PC-3 (cell line): ENCODE measurements at regions not wholly inside any gene's neighbourhood (a gene's known extent, or its start where the extent isn't known, plus 50 kb on each side); places are given as distances from the start of the nearest gene placed in this dataset.

Source experiments
- CTCF ChIP-seq: fragments of 300-600 bp; sonication (generic); conservative IDR thresholded peaks from 2 replicates; pipeline ENCODE4 v1.5.1; 2017; ENCODE audit warnings: antibody characterized with exemption, low read depth, mild to moderate bottlenecking, low read length
- EZH2 ChIP-seq: fragments of 300-600 bp; sonication (generic); IDR thresholded peaks from one replicate; pipeline ENCODE4 v1.6.1; 2017; ENCODE audit warnings: antibody characterized with exemption, mild to moderate bottlenecking, low read length; ENCODE audit not compliant: unreplicated experiment

DNA sequence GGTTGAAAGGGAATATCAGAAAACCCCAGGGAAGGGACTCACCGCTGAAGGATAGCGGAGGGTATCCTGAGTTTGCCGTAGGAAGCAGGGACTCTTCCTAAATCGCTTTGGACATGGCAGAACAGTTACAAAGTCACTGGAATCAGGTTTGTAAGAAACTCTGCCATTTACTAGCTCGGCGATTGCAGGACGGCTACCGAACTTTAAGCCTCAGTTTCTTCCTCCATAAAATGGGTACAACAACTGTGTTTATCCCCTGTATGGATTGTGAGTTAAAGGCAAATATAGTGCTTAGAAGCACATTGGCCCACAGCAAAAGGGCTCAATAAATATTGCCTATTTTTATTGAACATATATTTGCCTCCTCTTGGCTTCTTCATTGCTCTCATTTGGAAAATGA lies 90.6 kb downstream of the MAF start:
- TF ChIP-seq CTCF, result no peak
- TF ChIP-seq EZH2, result no peak
